ENCODE measurements at regions not wholly inside any gene's neighbourhood (a gene's known extent, or its start where the extent isn't known, plus 50 kb on each side); places are given as distances from the start of the nearest gene placed in this dataset.
"Not testable (repeated sequence)": the region's sequence is repeated elsewhere in the genome, so short reads cannot be mapped to it uniquely, and the experiment has no call there.

- Mint-ChIP-seq H3K4me1 (ENCODE audit: low read depth, unreplicated experiment) (peaks cover 24% of the 10 kb centered on the region), H3K4me3 (ENCODE audit: unreplicated experiment) (no peak overlapping the region), H3K9me3 (ENCODE audit: unreplicated experiment) (peaks cover 5% of the 10 kb centered on the region), H3K36me3 (ENCODE audit: low read depth, unreplicated experiment) (no peaks in the 10 kb centered on the region), H3K27ac (ENCODE audit: unreplicated experiment) (no peak overlapping the region), H3K27me3 (ENCODE audit: low read depth, unreplicated experiment) (no peaks in the 10 kb centered on the region)
- no peaks in the 10 kb centered on the region for H4K20me1 ChIP-seq (ENCODE audit: insufficient read depth, low read length)
- no peak overlapping the region for H3K27ac ChIP-seq (ENCODE audit: low read depth, low read length)
- TF ChIP-seq CTCF (IDR thresholded peaks at IDR 0.05; ENCODE audit: insufficient read depth, low read depth, low read length) (no peak), EZH2 (IDR thresholded peaks at IDR 0.05; ENCODE audit: insufficient read depth, low read length) (no peak)
- no peaks in the 10 kb centered on the region for H3K79me2 ChIP-seq (ENCODE audit: insufficient read depth, low read length)
- no peak overlapping the region for H3K4me2 ChIP-seq (ENCODE audit: low read length)
- no peak for DNase-seq (ENCODE audit: low read depth)
- no peaks in the 10 kb centered on the region for H3K36me3 ChIP-seq (ENCODE audit: insufficient read depth, low read length)
- H3K27me3 ChIP-seq (ENCODE audit: insufficient read depth, low read length), result no peaks in the 10 kb centered on the region
- H3K9me3 ChIP-seq (ENCODE audit: insufficient read depth, low read depth, low read length), result no peaks in the 10 kb centered on the region
- no peaks in the 10 kb centered on the region for H3K4me1 ChIP-seq (ENCODE audit: insufficient read depth, low read length)
- no peak overlapping the region for H2AFZ ChIP-seq (ENCODE audit: low read depth, low read length)
- no peak for FAIRE-seq
- H3K4me3 ChIP-seq (ENCODE audit: insufficient read depth, low read depth, low read length), result no peak overlapping the region
- H3K9ac ChIP-seq (ENCODE audit: low read length), result no peak overlapping the region
Observed at GRCh38 chr14:25349269-25349668, 299.3 kb upstream of the STXBP6 start.

GRCh38 chr14:25340882-25341281, 290.9 kb upstream of the STXBP6 start:
- Mint-ChIP-seq H3K4me1 (ENCODE audit: low read depth, unreplicated experiment) (no peaks in the 10 kb centered on the region), H3K4me3 (ENCODE audit: unreplicated experiment) (no peak overlapping the region), H3K9me3 (ENCODE audit: unreplicated experiment) (peaks cover 11% of the 10 kb centered on the region), H3K36me3 (ENCODE audit: low read depth, unreplicated experiment) (no peaks in the 10 kb centered on the region), H3K27ac (ENCODE audit: unreplicated experiment) (no peak overlapping the region), H3K27me3 (ENCODE audit: low read depth, unreplicated experiment) (no peaks in the 10 kb centered on the region)
- DNase-seq (ENCODE audit: low read depth) (no peak), FAIRE-seq (no peak)
- H3K9ac ChIP-seq (ENCODE audit: low read length), result no peak overlapping the region
- TF ChIP-seq EZH2 (IDR thresholded peaks at IDR 0.05; ENCODE audit: insufficient read depth, low read length), result no peak
- TF ChIP-seq CTCF (IDR thresholded peaks at IDR 0.05; ENCODE audit: insufficient read depth, low read depth, low read length), result no peak
- no peaks in the 10 kb centered on the region for H3K27me3 ChIP-seq (ENCODE audit: insufficient read depth, low read length)
- no peak overlapping the region for H3K4me3 ChIP-seq (ENCODE audit: insufficient read depth, low read depth, low read length)
- no peak overlapping the region for H2AFZ ChIP-seq (ENCODE audit: low read depth, low read length)
- no peaks in the 10 kb centered on the region for H3K9me3 ChIP-seq (ENCODE audit: insufficient read depth, low read depth, low read length)
- H4K20me1 ChIP-seq (ENCODE audit: insufficient read depth, low read length), result no peaks in the 10 kb centered on the region
- H3K36me3 ChIP-seq (ENCODE audit: insufficient read depth, low read length), result no peaks in the 10 kb centered on the region
- no peak overlapping the region for H3K4me2 ChIP-seq (ENCODE audit: low read length)
- H3K4me1 ChIP-seq (ENCODE audit: insufficient read depth, low read length), result no peaks in the 10 kb centered on the region
- H3K27ac ChIP-seq (ENCODE audit: low read depth, low read length), result no peak overlapping the region
- no peaks in the 10 kb centered on the region for H3K79me2 ChIP-seq (ENCODE audit: insufficient read depth, low read length)

- DNase-seq (ENCODE audit: low read depth) (no peak), FAIRE-seq (no peak)
- H3K27me3 Mint-ChIP-seq (ENCODE audit: low read depth, unreplicated experiment), result no peaks in the 10 kb centered on the region
- Histone ChIP-seq H3K27ac (ENCODE audit: low read depth, low read length) (no peak overlapping the region), H3K36me3 (ENCODE audit: insufficient read depth, low read length) (no peaks in the 10 kb centered on the region), H3K79me2 (ENCODE audit: insufficient read depth, low read length) (no peaks in the 10 kb centered on the region), H3K9me3 (ENCODE audit: insufficient read depth, low read depth, low read length) (no peaks in the 10 kb centered on the region), H2AFZ (ENCODE audit: low read depth, low read length) (no peak overlapping the region), H3K4me3 (ENCODE audit: insufficient read depth, low read depth, low read length) (no peak overlapping the region), H4K20me1 (ENCODE audit: insufficient read depth, low read length) (no peaks in the 10 kb centered on the region), H3K4me1 (ENCODE audit: insufficient read depth, low read length) (no peaks in the 10 kb centered on the region), H3K9ac (ENCODE audit: low read length) (no peak overlapping the region), H3K27me3 (ENCODE audit: insufficient read depth, low read length) (no peaks in the 10 kb centered on the region), H3K4me2 (ENCODE audit: low read length) (no peak overlapping the region)
- H3K9me3 Mint-ChIP-seq (ENCODE audit: unreplicated experiment), result peaks cover 3% of the 10 kb centered on the region
- H3K4me3 Mint-ChIP-seq (ENCODE audit: unreplicated experiment), result no peak overlapping the region
- H3K27ac Mint-ChIP-seq (ENCODE audit: unreplicated experiment), result no peak overlapping the region
- H3K4me1 Mint-ChIP-seq (ENCODE audit: low read depth, unreplicated experiment), result peaks cover 1% of the 10 kb centered on the region
- TF ChIP-seq CTCF (IDR thresholded peaks at IDR 0.05; ENCODE audit: insufficient read depth, low read depth, low read length), result no peak
- peaks cover 4% of the 10 kb centered on the region for H3K36me3 Mint-ChIP-seq (ENCODE audit: low read depth, unreplicated experiment)
Observed at GRCh38 chr14:25322784-25323183, 272.8 kb upstream of the STXBP6 start.

- not testable (repeated sequence) for H3K4me3 Mint-ChIP-seq (ENCODE audit: unreplicated experiment); FAIRE-seq; H3K79me2 ChIP-seq (ENCODE audit: insufficient read depth, low read length); H3K27ac Mint-ChIP-seq (ENCODE audit: unreplicated experiment); H3K27ac ChIP-seq (ENCODE audit: low read depth, low read length); H3K4me1 Mint-ChIP-seq (ENCODE audit: low read depth, unreplicated experiment); H3K36me3 Mint-ChIP-seq (ENCODE audit: low read depth, unreplicated experiment); H3K4me1 ChIP-seq (ENCODE audit: insufficient read depth, low read length); H3K36me3 ChIP-seq (ENCODE audit: insufficient read depth, low read length); H3K27me3 ChIP-seq (ENCODE audit: insufficient read depth, low read length); H3K9ac ChIP-seq (ENCODE audit: low read length); H3K4me3 ChIP-seq (ENCODE audit: insufficient read depth, low read depth, low read length); H2AFZ ChIP-seq (ENCODE audit: low read depth, low read length); H3K9me3 ChIP-seq (ENCODE audit: insufficient read depth, low read depth, low read length); DNase-seq (ENCODE audit: low read depth); H3K27me3 Mint-ChIP-seq (ENCODE audit: low read depth, unreplicated experiment); H4K20me1 ChIP-seq (ENCODE audit: insufficient read depth, low read length); H3K4me2 ChIP-seq (ENCODE audit: low read length); H3K9me3 Mint-ChIP-seq (ENCODE audit: unreplicated experiment)
Observed at GRCh38 chr14:25316007-25316406, 266.1 kb upstream of the STXBP6 start.

Data from astrocyte (in vitro differentiated cells and primary cell).